SW480 (cell line): ENCODE measurements at regions not wholly inside any gene's neighbourhood (a gene's known extent, or its start where the extent isn't known, plus 50 kb on each side); places are given as distances from the start of the nearest gene placed in this dataset.

Source experiments
- DNase-seq: peaks from one replicate; pipeline ENCODE4 v3.0.0-alpha.2; 2016; ENCODE audit warnings: low spot score

- DNase-seq = no peak
Observed at GRCh38 chr9:129235041-129235930, 57.2 kb upstream of the IER5L start.

- no peak for DNase-seq
Observed at GRCh38 chr9:129234491-129234890, 56.4 kb upstream of the IER5L start.

GRCh38 chr9:129232839-129233591 is 55.0 kb upstream of the IER5L start:
- DNase-seq = no peak

- no peak for DNase-seq
Observed at GRCh38 chr9:129231759-129232158, 53.7 kb upstream of the IER5L start.

GRCh38 chr9:129231022-129231739 is 53.1 kb upstream of the IER5L start:
- no peak for DNase-seq

DNA sequence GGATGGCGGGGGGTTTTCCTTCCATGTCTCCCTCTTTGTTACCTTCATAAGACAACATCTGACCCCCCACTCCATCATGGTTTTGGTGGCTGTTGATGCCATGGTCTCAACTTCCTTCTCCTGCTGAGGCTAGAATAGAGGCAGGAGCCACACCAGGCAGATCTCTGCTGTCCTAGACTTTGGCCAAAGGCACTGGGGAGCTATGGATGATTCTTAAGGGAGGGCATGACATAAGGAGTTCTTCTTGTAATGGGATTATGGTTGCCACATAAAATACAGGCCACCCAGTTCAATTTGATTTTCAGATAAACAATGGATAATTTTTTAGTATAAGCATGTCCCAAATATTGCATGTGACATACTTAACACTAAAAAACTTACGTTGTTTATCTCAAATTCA is 52.2 kb upstream of the IER5L start:
- no peak for DNase-seq
